ENCODE measurements at regions not wholly inside any gene's neighbourhood (a gene's known extent, or its start where the extent isn't known, plus 50 kb on each side); places are given as distances from the start of the nearest gene placed in this dataset.

DNA sequence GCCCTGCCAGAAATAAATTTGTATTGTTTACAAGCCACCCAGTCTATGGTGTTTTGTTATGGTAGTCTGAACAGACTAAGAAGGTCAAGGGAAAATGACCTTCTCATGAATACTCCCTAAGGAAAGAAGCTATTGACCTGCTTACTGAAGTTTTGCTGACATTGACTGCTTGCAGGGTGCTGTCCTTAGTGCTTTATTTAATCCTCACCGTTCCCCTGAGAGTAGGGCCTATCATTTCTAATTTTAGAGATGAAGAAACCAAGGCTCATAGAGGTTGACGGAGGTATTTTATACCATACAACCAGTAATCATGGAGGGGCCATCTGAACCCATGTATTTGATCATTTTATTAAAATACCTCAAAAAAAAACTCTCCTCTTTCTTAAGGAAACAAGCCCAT, 66.7 kb upstream of the INCENP start:
- no peaks in the 10 kb centered on the region for H4K20me1 ChIP-seq (ENCODE audit: control insufficient read depth, insufficient read depth)
- ChIA-PET SMC1A (ENCODE audit: uncharacterized antibody, unreplicated experiment) (no interaction called here), RAD21 (ENCODE audit: unreplicated experiment) (no interaction called here), CTCF (interaction anchor here (1.0 kb wide), 1 partner anchor 24 kb away, joined by 3 read pairs; no protein-coding TSS in a partner anchor), POLR2A (no interaction called here)
- H3K4me2 ChIP-seq (ENCODE audit: control insufficient read depth, insufficient read depth), result no peak overlapping the region
- no peaks in the 10 kb centered on the region for H3K36me3 ChIP-seq (ENCODE audit: control insufficient read depth in 2 of 2, insufficient read depth in 2 of 2, low read length in 1 of 2)
- no peak overlapping the region for H3K4me3 ChIP-seq
- in situ Hi-C loops (cut with MboI), result no loop called here
- H3K4me1 ChIP-seq (ENCODE audit: control insufficient read depth, insufficient read depth, low read length), result no peaks in the 10 kb centered on the region
- FAIRE-seq (no peak), ATAC-seq (no peak), DNase-seq (ENCODE audit: low read depth, low spot score) (no peak)
- no TSS peak for BruUV-seq (replicated peaks)
- 0% methylated on average over 2 of the region's 2 CpGs for WGBS (ENCODE audit: insufficient coverage, insufficient replicate concordance, low lambda C conversion rate, missing lambda C conversion rate)
- H3K9me3 ChIP-seq (replicated peaks; ENCODE audit: control insufficient read depth, insufficient read depth, low read length), result no peaks in the 10 kb centered on the region
- H2AFZ ChIP-seq (ENCODE audit: control insufficient read depth, low read depth, low read length), result no peak overlapping the region
- TF ChIP-seq, protein P1, sequence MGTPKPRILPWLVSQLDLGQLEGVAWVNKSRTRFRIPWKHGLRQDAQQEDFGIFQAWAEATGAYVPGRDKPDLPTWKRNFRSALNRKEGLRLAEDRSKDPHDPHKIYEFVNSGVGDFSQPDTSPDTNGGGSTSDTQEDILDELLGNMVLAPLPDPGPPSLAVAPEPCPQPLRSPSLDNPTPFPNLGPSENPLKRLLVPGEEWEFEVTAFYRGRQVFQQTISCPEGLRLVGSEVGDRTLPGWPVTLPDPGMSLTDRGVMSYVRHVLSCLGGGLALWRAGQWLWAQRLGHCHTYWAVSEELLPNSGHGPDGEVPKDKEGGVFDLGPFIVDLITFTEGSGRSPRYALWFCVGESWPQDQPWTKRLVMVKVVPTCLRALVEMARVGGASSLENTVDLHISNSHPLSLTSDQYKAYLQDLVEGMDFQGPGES (IDR thresholded peaks at IDR 0.05), result no peak
- no peaks in the 10 kb centered on the region for H3K79me2 ChIP-seq (ENCODE audit: control insufficient read depth, insufficient read depth, low read length)
- H3K27ac ChIP-seq (ENCODE audit: control insufficient read depth, insufficient read depth), result no peak overlapping the region
- no peaks in the 10 kb centered on the region for H3K27me3 ChIP-seq (replicated peaks in 1 of 2; ENCODE audit: control insufficient read depth in 2 of 2, insufficient read depth in 2 of 2, low read length in 1 of 2)
- intact Hi-C loops (cut with micrococcal nuclease; ENCODE audit: unreplicated experiment), result no loop called here
- H3K9ac ChIP-seq (ENCODE audit: control insufficient read depth, insufficient read depth, low read length), result no peak overlapping the region

- FAIRE-seq (no peak), ATAC-seq (no peak), DNase-seq (ENCODE audit: low read depth, low spot score) (no peak)
- Histone ChIP-seq H4K20me1 (ENCODE audit: control insufficient read depth, insufficient read depth) (no peaks in the 10 kb centered on the region), H3K27me3 (replicated peaks in 1 of 2; ENCODE audit: control insufficient read depth in 2 of 2, insufficient read depth in 2 of 2, low read length in 1 of 2) (no peaks in the 10 kb centered on the region), H3K4me2 (ENCODE audit: control insufficient read depth, insufficient read depth) (no peak overlapping the region), H3K9me3 (replicated peaks; ENCODE audit: control insufficient read depth, insufficient read depth, low read length) (no peaks in the 10 kb centered on the region), H3K9ac (ENCODE audit: control insufficient read depth, insufficient read depth, low read length) (no peak overlapping the region), H3K4me1 (ENCODE audit: control insufficient read depth, insufficient read depth, low read length) (no peaks in the 10 kb centered on the region), H3K36me3 (ENCODE audit: control insufficient read depth in 2 of 2, insufficient read depth in 2 of 2, low read length in 1 of 2) (no peaks in the 10 kb centered on the region), H3K79me2 (ENCODE audit: control insufficient read depth, insufficient read depth, low read length) (no peaks in the 10 kb centered on the region), H2AFZ (ENCODE audit: control insufficient read depth, low read depth, low read length) (no peak overlapping the region), H3K27ac (ENCODE audit: control insufficient read depth, insufficient read depth) (no peak overlapping the region), H3K4me3 (no peak overlapping the region)
- SMC1A ChIA-PET (ENCODE audit: uncharacterized antibody, unreplicated experiment), result no interaction called here
- TF ChIP-seq TCF3 (IDR thresholded peaks at IDR 0.05; ENCODE audit: borderline replicate concordance, insufficient read depth, low read depth, low read length) (no peak), PBX3 (IDR thresholded peaks at IDR 0.05; ENCODE audit: insufficient replicate concordance, low read depth, low read length) (no peak), TCF7 (IDR thresholded peaks at IDR 0.05; ENCODE audit: borderline replicate concordance) (no peak), YBX1 (IDR thresholded peaks at IDR 0.05) (no peak), REST (IDR thresholded peaks at IDR 0.05; ENCODE audit: low read depth, low read length) (no peak), NRF1 (conservative IDR thresholded peaks at IDR 0.05; ENCODE audit: low read depth, low read length) (no peak)
- TF ChIP-seq, protein P2, sequence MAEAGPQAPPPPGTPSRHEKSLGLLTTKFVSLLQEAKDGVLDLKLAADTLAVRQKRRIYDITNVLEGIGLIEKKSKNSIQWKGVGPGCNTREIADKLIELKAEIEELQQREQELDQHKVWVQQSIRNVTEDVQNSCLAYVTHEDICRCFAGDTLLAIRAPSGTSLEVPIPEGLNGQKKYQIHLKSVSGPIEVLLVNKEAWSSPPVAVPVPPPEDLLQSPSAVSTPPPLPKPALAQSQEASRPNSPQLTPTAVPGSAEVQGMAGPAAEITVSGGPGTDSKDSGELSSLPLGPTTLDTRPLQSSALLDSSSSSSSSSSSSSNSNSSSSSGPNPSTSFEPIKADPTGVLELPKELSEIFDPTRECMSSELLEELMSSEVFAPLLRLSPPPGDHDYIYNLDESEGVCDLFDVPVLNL (IDR thresholded peaks at IDR 0.05; ENCODE audit: low read depth, low read length), result no peak
- intact Hi-C loops (cut with micrococcal nuclease; ENCODE audit: unreplicated experiment) (loop anchor here (2.0 kb wide), 1 partner anchor 109 kb away; no protein-coding TSS in a partner anchor), in situ Hi-C loops (cut with MboI) (no loop called here)
- 79% methylated on average over 5 of the region's 5 CpGs for WGBS (ENCODE audit: insufficient coverage, insufficient replicate concordance, low lambda C conversion rate, missing lambda C conversion rate)
- RAD21 ChIA-PET (ENCODE audit: unreplicated experiment), result no interaction called here
- POLR2A ChIA-PET, result no interaction called here
- BruUV-seq (replicated peaks), result no TSS peak
- CTCF ChIA-PET, result no interaction called here
Measured at GRCh38 chr11:62055970-62056369, 67.8 kb upstream of the INCENP start.
